ENCODE measurements at regions not wholly inside any gene's neighbourhood (a gene's known extent, or its start where the extent isn't known, plus 50 kb on each side); places are given as distances from the start of the nearest gene placed in this dataset.

DNA sequence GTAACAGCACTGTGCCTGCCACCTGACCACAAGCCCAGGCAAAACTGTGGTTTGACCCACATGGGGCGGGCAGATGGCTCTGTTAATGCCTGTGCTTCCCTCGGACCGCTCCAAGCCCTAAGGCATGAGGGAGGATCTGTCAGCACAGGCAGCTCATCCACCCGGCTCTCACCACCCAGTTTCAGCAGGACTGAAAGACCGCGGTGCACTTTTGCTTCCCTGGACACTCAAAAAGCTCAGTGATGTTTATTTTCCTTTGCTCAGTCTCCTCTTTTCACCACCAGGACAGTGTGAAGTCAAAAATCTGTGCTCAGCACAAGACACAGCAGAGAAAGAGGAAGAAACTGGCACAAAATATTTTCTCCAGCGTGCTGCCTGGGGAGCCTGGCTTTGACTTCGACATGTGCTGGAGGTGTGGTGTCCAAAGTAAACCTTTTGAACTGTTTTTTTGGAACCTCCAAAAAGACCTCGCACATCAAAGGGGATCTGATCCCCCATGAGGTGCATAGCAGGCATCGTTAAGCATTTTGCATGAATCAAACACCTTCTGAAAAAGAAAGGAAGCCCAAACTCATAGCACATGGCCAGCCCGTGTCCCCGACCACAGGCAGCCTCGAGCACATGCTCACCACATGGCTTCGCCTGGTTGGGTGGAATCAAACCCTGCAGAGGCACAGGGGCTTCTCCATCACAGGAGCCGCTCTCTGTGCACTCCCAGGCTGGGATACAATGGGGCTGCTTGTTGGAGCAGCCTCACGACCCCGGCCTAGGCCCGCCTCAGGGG lies 441.7 kb upstream of the JARID2 start:
- peak; percentile 68 for DNase-seq

DNA sequence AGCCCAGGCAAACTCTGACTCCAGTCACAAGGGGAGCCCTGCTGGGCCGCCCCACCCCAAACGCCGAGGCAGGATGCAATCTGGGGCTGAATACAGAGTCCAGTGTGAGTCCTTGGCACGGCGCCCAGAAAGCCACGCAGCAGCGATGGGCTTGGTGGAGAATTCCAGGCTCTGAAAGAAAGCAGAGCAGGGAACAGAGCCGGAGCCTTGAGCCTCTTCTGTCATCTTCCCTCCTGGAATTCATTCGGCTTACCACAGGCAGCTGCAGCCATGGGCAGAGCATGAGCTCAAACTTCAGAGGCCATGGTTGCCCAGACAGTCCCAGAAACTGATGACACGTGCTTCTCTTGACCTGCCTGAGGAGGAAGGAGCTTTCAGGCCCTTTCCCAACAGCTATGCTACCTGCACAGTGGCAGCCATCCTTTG lies 441.1 kb upstream of the JARID2 start:
- no peak for DNase-seq

DNA sequence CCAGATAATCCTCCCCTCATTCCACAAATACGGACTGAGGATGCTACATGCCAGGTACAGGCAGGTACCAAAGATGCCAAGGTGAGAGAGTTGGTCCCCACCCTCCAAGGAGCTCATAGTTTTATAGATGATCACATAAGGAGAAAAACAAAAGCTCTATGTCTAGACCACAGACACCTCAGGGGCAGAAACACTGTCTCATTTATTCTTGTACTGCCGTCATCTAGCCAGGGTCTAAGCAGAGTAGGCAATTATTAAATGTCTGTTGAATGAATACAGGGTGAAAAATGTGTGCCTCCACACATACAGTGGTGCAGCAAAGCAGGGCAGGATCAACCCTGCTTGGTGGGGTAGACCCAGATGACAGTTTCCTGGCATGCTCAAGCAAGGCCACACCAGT lies 439.8 kb upstream of the JARID2 start:
- DNase-seq: no peak

DNA sequence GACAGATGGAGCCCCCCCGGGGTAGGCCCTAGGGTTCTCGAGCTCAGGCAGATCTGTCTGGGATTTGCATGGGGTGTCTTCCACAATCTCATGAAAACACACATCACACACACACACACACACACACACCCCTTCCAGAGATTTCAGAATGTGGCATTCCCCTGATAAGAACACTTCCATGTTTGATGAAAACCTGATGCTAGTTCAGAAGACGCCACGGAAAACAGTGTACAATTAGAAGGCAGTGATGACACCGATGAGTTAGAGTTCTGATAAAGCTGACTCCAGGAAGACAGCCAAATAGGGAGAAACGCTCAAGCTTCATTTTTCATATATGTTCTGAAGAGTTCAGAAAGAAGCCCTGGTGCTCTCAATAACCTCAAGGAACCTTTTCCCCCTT lies 438.7 kb upstream of the JARID2 start:
- no peak for DNase-seq

DNA sequence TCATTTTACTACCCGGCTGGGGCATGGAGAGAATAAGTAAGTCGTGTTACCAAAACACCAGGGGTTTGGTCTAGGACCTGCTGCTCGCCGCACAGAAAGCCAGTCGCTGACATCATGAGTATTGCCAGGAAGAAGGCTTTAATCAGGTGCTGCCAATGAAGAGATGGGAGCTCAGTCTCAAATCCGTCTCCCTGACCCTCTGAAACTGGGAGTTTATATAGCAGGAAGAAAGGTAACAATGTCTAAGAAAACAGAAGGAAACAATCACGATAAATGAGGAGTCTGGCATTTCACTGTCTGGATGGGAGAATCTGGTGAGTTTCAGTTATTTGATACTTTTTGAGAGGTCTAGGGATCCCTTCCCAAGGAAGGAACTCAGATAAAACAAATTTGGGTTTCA lies 437.9 kb upstream of the JARID2 start:
- no peak for DNase-seq

DNA sequence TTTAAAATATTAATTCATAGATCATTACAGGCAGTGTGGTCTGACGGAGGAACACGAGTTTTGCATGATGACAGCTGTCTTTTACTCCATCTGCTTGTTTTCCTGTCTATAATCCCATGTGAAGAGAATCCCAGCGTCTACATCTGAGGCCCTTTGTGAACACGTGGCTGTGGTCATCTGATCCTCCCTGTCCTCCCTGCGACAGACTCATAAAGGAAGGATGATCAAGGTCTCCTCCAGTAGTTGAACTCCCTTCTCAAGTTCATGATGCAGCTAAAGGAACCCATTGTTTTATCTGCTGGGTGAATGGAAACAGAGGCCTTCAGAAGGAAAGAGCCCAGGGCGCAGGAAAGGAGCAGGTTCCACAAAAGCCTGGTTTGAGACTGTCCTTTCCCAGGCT lies 435.8 kb upstream of the JARID2 start:
- no peak for DNase-seq

DNA sequence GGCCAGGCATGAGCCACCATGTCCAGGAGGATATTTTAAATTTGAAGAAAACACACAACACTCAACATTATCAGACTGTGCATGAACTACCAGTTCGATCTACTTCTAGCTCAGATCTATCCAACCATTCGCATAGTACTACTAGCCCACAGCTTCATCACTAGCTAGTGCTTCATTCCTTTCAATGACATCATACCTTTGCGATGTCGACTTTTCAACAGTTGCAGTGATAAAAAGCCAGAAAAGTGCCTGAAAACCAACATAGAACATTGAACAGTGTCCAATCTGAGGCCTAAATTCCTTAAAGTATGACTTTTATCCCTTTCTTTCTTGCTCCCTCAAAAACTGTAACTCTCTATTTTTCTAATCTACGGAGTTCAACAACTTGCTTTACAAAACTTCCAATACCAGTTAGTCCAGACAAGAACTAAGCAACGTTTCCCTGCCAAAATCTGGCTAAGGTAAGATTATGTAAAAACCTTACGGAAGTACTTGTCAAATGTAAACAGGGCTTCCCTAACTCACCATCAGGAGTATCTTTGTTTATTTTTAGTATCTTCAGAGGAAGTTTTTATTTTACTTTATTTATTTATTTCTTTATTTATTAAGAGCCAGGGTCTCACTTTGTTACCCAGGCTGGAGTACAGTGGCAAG lies 434.0 kb upstream of the JARID2 start:
- DNase-seq: no peak

DNA sequence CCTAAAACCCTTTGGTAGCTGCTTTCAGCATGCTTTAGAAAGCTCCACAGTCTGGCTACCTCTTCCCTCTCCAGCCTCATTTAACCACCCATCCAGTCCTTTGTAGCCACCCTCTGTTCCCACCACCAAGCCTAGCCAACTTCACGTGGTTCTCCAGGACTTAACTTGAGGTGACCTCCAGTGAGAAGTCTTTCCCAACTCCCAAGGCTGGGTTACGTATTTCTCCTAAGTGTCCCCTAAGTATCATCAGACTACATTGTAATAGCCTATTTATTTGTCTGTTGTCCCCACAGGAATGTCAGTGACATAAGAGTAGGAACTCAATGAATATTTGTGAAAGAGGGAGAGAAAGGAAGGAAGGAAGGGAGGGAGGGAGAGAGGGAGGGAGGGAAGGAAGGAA lies 431.9 kb upstream of the JARID2 start:
- DNase-seq: no peak

DNA sequence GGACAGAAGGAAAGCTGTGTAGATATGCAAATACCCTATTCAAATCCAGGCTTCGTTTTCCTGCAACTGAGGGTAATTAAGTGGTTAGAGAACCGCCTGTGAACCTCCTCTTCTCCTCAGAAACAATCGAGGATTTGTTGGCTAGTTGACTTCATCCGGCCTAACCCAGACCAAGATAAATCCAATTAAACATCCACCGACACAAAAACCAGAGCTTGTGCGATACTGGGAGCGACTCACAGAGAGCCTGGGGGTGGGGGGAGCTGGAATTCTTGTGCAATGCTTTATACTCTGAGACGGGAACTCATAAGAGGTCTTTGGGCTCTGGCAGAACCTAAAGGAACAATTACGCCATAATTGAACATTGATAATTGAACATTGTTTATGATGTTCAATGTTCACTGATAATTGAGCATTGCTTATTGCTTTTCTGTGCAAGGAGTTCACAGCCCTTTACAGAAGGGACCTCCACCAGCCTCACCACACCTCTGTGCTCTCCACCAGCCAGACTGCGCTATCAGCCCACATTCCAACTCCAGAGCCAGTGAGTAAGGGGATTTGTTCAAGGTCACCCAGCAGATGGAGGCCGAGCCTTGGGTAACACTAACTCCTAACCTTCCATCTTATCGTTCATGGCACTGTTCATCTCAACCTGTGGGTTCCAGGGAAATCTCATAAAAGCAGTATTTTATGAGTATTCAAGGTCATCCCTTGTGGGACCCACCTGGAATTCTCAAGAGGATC lies 429.6 kb upstream of the JARID2 start:
- peak; percentile 71 for DNase-seq

DNA sequence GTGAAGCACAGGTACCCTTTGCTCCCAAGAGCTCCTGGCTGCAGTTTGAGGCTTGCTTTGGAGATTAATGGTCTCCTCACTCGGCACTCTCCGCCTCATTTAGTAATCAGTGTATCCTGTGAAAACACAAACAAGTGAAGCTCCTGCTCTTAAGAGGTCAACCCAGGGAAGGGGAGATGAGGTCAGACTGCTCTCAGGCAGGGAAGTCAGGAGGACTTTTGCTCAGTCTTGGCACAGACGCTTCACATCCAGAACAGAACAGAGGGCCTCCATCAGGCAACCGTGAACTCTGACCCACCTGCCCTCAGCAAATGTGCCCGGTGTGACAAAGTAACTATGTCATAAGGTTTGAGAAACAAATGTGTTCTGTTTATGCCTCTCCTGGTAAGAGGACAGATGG lies 428.8 kb upstream of the JARID2 start:
- DNase-seq: no peak

DNA sequence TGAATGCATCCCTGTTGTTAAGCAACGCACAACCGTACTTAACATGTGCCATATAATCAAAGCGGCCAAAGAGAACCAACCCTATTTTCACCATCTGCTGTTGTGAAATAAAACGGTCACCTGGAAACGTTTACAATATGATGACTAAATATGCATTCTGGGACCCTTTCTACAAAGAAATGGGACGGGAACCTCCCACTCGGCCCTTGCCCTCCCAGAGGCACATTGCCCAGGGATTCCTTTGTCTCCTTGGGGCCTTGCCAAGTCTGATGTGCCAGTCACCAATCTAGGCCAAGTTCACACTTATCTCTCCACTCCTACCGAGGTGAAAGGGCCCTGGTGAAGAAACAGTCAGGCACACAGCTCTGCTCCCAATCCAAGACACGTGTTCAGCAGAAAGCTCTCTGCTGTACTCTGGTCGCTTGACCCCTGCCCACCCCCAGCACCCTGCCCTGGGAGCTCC lies 427.4 kb upstream of the JARID2 start:
- no peak for DNase-seq

DNA sequence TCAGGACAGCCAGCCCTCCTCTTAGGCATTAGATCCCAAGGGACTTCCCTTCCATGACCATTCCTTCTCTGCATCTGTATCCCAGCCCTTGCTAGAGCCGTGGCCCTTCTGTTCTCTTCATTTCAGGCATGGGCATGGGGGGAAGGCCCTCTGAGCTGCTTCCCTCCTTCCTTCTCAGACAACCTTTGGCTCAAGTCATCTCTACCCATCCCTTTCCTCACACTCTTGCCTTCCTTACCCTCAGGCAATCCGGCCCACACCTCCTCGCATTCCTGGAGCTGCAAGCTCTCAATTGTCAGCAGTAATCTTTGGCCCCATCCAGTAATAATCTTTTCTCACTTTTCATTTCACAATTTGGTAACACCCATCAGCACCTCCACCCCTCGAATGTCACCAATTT lies 426.9 kb upstream of the JARID2 start:
- DNase-seq: peak; percentile 78

DNA sequence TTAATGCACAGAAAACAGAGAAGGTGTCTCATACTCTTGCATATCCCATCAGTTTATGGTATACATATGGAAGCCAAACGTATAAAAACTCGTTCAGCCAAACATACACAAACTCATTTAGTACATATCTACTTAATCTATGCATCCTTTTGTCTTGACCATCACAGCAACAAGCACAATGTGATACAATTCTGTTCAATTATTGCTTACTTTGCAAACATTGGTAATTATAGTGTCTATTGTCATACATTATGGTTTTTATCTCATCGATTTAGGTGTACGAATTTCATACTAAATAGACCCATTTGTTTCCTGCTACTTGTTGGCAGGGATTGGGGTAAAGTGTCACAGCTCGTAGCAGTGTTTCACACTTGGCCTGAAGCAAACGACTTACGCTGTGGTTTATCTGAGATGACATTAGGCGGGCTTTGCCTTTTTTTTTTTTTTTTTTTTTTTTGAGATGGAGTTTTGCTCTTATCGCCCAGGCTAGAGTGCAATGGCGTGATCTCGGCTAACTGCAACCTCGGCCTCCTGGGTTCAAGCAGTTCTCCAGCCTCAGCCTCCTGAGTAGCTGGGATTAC lies 425.9 kb upstream of the JARID2 start:
- no peak for DNase-seq

DNA sequence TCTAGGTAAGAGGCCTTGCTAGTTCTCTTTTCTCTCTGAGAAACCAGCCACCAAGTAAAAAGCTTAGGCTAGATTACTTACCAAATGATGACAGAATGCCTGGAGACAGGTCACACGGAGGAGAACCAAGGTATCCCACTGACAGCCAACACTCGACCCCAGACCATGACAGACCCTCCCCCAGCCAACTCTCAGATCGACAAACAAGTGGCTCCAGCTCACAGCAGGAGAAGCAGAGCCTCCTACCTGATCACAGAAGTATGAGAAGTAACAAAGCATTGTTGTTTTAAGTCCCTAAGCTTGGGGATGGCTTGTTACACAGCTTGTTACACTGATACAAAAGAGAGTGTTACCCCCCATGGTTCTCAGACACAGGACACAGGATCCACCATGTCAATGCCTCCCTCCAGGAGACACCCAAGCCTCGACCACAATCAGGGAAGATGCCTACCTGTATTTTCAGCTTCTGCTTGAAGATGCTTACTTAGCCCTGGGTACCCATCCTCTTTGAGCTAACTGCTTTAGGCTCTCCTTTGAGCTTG lies 423.8 kb upstream of the JARID2 start:
- no peak for DNase-seq

DNA sequence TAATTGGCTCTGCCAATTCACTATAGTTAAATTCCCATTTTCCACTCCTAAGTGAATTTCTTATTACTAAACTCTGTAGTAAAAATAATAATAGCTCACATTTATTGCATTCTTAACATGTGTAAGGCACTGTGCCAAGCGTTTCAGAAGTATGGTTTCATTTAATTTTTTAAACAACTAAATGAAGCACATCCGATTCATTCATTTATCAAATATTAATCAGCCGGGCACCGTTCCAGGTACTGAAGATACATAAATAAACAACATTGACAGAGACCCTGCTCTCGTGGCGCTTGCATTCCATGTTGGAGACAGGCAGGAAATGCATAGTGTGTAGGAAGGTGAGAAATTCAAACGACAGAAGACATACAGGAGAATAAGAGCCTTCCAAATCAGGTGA lies 423.2 kb upstream of the JARID2 start:
- no peak for DNase-seq

DNA sequence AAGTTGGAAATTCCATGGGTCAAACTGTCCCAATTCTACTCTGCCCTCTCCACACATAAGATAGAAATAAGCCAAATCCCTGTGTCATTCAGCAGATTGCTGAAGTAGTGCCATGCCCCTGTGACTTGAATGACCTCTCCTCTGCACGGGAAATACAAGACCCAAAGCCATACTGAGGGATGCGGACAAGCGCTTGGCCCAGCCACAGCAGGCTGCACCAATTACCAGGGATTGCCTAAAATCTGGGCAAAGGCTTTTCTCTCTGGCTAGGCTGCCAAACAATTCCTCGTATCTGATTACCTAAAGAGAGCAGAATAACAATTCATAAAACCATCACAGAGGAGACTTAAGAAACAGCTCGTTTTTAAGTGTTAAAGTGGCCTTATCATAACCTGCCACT lies 421.8 kb upstream of the JARID2 start:
- no peak for DNase-seq

DNA sequence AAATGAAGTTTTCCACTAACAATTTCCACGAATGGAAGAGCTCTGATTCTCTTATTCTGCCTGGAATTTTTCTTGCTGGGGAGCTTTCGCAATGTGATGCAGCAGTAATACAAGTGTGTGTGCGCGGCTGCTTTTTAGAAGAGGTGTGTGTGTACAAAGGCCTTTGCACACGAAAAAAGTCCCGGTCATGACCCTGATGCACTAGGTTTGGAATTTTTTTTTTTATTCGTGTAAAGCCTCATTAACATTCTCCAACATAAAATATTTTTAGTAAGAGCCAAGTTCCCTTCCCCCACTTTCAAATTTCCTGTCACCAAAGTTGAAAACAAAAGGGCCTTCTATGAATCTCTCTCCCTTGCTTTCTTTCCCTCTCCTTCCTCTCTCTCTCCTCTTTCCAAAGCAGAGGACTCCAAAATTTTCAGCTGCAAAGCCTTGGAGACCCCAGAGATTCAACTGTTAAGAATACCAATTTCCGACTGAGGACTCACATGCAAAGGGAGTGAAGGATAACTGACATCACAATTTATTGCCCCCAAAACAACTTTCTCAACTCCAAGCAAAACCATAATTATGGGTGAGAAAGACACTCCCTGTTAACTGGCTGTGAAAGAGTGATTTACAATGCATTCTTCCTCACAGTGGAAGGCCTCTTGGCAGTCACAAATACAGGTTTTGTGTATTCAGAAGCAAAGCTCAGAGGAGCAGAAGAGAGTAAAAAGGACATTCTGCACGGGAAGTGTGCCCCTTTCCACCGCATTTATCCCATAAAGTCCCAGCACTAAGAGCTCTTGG lies 421.2 kb upstream of the JARID2 start:
- DNase-seq: no peak

DNA sequence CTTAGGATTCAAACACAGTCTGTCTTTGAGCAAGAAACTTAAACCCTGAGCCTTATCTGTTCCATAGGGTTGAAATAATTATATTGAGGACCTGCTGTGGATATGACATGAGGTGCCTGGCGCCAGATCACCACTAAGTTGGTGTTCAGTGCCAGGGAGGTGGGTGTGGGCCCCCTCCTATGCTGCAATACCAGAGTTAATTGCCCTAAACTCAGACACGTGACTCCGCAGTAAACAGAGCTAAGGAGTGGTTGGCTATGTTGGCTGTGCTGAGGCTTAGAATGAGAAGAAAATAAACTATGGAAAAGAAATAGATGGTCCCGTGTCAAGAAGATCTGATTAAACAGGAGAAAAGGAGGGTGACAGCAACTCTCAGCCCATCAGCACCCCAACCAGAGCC lies 419.4 kb upstream of the JARID2 start:
- DNase-seq: no peak

DNA sequence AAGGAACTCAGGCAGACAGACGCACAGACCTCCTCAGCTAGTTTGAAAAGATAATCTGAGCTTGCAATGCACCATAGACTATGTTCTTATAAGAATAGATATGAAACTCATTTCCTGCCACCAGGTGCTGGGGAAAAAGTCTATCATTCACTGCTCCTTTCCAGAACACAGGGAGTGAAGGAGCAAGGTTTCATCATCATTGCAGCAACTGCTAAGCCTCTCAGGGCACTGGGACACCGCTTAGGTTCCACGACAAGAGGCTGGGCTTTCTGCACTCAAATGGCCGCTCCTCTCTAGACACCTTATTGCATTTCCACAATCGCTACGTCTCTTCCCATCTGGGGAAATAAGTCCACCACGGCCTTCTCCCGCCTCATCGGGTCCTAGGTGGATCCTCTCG lies 418.5 kb upstream of the JARID2 start:
- DNase-seq: no peak

DNA sequence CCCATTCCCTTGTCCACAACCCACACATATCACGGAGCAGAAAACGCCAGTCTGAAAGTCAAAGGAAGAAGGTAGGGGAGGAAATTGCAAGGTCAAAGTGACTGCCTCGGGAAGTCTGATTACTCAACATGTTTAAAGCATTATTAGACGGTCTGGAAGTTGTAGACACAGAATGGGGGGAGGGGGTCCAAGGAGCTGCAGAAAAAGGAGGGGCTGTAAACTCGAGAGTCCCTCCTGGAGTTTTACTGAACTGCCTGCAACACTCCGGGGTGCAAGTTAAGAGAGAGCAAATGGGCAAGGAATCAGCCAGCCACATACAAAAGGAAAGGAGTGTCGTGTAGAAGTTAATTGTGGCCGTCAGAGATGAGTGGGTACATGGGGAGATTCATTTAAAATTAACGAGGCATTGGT lies 417.7 kb upstream of the JARID2 start:
- DNase-seq: no peak

DNA sequence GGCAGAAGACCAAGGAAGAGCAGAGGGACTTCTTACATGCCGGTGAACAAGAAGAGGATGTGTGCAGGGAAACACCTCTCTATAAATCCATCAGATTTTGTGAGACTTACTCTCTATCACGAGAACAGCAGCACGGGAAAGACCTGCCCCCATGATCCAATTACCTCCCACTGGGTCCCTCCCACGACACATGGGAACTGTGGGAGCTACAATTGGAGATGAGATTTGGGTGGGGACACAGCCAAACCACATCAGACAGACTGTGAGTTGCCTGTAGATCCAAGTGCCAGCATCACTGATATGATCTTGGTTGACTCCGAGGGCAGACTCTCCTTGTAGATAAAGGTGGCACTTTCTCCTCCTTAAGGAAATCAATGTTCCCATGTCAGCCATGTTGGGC lies 414.8 kb upstream of the JARID2 start:
- DNase-seq: no peak

DNA sequence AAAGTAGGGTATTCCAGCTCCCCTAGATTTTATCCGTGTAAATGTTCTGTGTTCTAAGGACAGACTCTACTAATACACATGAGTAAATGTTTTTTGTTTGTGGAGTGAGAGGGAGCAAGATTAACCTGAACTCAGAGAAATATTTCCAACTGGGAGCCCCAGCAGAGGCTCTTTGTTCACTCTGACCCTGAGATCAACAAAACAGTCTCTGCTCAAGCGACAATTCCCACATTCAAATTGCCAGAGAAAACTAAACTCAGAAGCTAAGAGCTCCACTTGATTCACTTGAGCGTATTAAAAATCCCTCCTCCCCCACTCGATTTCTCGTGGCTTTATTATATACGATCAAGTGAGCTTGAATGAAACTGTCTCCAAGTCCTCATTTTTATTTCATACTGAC lies 413.9 kb upstream of the JARID2 start:
- no peak for DNase-seq

DNA sequence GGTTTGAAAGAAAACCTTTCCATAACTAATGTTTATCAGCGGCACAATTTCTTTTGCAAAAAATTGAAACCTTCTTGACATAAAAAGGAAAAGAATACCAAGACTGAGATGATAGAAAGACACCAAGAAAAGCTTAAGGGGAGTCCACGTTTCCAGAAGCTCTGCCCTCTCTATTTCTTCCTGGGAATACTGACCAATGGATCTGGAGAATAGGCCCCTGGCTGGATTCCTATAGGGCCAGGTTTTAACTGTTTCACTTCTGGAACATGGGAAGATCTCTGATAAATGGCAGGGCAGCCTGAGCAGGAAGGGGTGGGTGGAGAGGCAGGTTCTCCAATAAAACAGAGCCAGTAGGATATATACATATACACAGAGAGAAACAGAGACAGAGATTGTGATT lies 413.4 kb upstream of the JARID2 start:
- DNase-seq: no peak
